ENCODE measurements at regions not wholly inside any gene's neighbourhood (a gene's known extent, or its start where the extent isn't known, plus 50 kb on each side); places are given as distances from the start of the nearest gene placed in this dataset.

- no peak for DNase-seq (ENCODE audit: low spot score in 2 of 2)
- Histone ChIP-seq H3K27me3 (no peaks in the 10 kb centered on the region), H3K9me3 (peaks cover 0 to 9% (median 0%) of the 10 kb centered on the region in 4 donors), H3K27ac (no peak overlapping the region), H3K4me1 (no peaks in the 10 kb centered on the region), H3K4me3 (no peak overlapping the region), H3K36me3 (no peaks in the 10 kb centered on the region)
- WGBS, 2 donors, result 79 to 83% methylated on average over 2 of the region's 2 CpGs
- TF ChIP-seq EP300 (IDR thresholded peaks at IDR 0.05) (no peak), CTCF (IDR thresholded peaks at IDR 0.05) (no peak), POLR2A (IDR thresholded peaks at IDR 0.05) (no peak)
These were observed 80.7 kb upstream of the MPPED2 start for GRCh38 chr11:30666817-30667216.

GRCh38 chr11:30665067-30665466, 78.9 kb upstream of the MPPED2 start:
- WGBS, 2 donors, result 82 to 86% methylated on average over 5 of the region's 5 CpGs
- no peaks in the 10 kb centered on the region for H3K4me1 ChIP-seq
- no peak overlapping the region for H3K27ac ChIP-seq
- TF ChIP-seq POLR2A (IDR thresholded peaks at IDR 0.05) (no peak), CTCF (IDR thresholded peaks at IDR 0.05) (no peak), EP300 (IDR thresholded peaks at IDR 0.05) (no peak)
- H3K4me3 ChIP-seq, result no peak overlapping the region
- H3K9me3 ChIP-seq, result peaks cover 0 to 9% (median 0%) of the 10 kb centered on the region in 4 donors
- no peaks in the 10 kb centered on the region for H3K36me3 ChIP-seq
- no peak for DNase-seq (ENCODE audit: low spot score in 2 of 2)
- no peaks in the 10 kb centered on the region for H3K27me3 ChIP-seq

- Histone ChIP-seq H3K4me1 (no peaks in the 10 kb centered on the region), H3K4me3 (no peak overlapping the region), H3K27ac (no peak overlapping the region), H3K36me3 (no peaks in the 10 kb centered on the region), H3K27me3 (no peaks in the 10 kb centered on the region), H3K9me3 (no peaks in the 10 kb centered on the region)
- TF ChIP-seq EP300 (IDR thresholded peaks at IDR 0.05), result no peak
- TF ChIP-seq CTCF (IDR thresholded peaks at IDR 0.05), result no peak
- TF ChIP-seq POLR2A (IDR thresholded peaks at IDR 0.05), result no peak
- no peak for DNase-seq (ENCODE audit: low spot score in 2 of 2)
- 72 to 92% methylated on average over 1 of the region's 1 CpG for WGBS, 2 donors
These were observed 67.5 kb upstream of the MPPED2 start for GRCh38 chr11:30653606-30654005.

- no peak overlapping the region for H3K27ac ChIP-seq
- no peak for DNase-seq (ENCODE audit: low spot score in 2 of 2)
- no peak for TF ChIP-seq CTCF (IDR thresholded peaks at IDR 0.05)
- TF ChIP-seq EP300 (IDR thresholded peaks at IDR 0.05), result no peak
- TF ChIP-seq POLR2A (IDR thresholded peaks at IDR 0.05), result no peak
- H3K27me3 ChIP-seq, result no peaks in the 10 kb centered on the region
- H3K9me3 ChIP-seq, result no peaks in the 10 kb centered on the region
- no peaks in the 10 kb centered on the region for H3K4me1 ChIP-seq
- H3K36me3 ChIP-seq, result no peaks in the 10 kb centered on the region
- 85 to 86% methylated on average over 2 of the region's 2 CpGs for WGBS, 2 donors
- no peak overlapping the region for H3K4me3 ChIP-seq
These were observed 66.6 kb upstream of the MPPED2 start for GRCh38 chr11:30652801-30653200.

- H3K27ac ChIP-seq, result no peak overlapping the region
- TF ChIP-seq POLR2A (IDR thresholded peaks at IDR 0.05) (no peak), CTCF (IDR thresholded peaks at IDR 0.05) (no peak), EP300 (IDR thresholded peaks at IDR 0.05) (no peak)
- DNase-seq (ENCODE audit: low spot score in 2 of 2), result no peak
- no peak overlapping the region for H3K4me3 ChIP-seq
- no peaks in the 10 kb centered on the region for H3K9me3 ChIP-seq
- H3K27me3 ChIP-seq, result no peaks in the 10 kb centered on the region
- H3K36me3 ChIP-seq, result no peaks in the 10 kb centered on the region
- no peaks in the 10 kb centered on the region for H3K4me1 ChIP-seq
These were observed 64.1 kb upstream of the MPPED2 start for GRCh38 chr11:30650266-30650665.

All from tibial nerve (tissue), 4 donors.